HEK293 (cell line): ENCODE measurements at regions not wholly inside any gene's neighbourhood (a gene's known extent, or its start where the extent isn't known, plus 50 kb on each side); places are given as distances from the start of the nearest gene placed in this dataset.

Experiments used
- ZNF23 ChIP-seq: fragments of 450-650 bp; formaldehyde crosslinking; IDR thresholded peaks from 2 replicates; pipeline ENCODE4 v1.5.1; 2016; ENCODE audit warnings: missing biosample characterization, missing genetic modification characterization, borderline replicate concordance
- ZNF423 ChIP-seq: fragments of 450-650 bp; formaldehyde crosslinking; IDR thresholded peaks from 2 replicates; pipeline ENCODE4 v1.5.1; 2016; ENCODE audit warnings: missing biosample characterization, missing genetic modification characterization
- ZNF747 ChIP-seq: fragments of 450-650 bp; formaldehyde crosslinking; IDR thresholded peaks from 2 replicates; pipeline ENCODE4 v1.5.1; 2016; ENCODE audit warnings: missing biosample characterization, missing genetic modification characterization
- TF ChIP-seq, protein P1 (sequence below): fragments of 450-650 bp; formaldehyde crosslinking; IDR thresholded peaks from 2 replicates; pipeline ENCODE4 v1.5.1; 2016; ENCODE audit warnings: missing biosample characterization, missing genetic modification characterization

GRCh38 chr12:105744371-105745058 lies 394.2 kb downstream of the NUAK1 start:
- TF ChIP-seq ZNF423 (tag by site-specific recombination) (no peak), ZNF747 (tag by site-specific recombination) (no peak), ZNF23 (no peak)
- TF ChIP-seq, protein P1, sequence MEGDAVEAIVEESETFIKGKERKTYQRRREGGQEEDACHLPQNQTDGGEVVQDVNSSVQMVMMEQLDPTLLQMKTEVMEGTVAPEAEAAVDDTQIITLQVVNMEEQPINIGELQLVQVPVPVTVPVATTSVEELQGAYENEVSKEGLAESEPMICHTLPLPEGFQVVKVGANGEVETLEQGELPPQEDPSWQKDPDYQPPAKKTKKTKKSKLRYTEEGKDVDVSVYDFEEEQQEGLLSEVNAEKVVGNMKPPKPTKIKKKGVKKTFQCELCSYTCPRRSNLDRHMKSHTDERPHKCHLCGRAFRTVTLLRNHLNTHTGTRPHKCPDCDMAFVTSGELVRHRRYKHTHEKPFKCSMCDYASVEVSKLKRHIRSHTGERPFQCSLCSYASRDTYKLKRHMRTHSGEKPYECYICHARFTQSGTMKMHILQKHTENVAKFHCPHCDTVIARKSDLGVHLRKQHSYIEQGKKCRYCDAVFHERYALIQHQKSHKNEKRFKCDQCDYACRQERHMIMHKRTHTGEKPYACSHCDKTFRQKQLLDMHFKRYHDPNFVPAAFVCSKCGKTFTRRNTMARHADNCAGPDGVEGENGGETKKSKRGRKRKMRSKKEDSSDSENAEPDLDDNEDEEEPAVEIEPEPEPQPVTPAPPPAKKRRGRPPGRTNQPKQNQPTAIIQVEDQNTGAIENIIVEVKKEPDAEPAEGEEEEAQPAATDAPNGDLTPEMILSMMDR (tag by site-specific recombination) = no peak
